Ammon's horn (tissue), 1 donor: ENCODE measurements at regions not wholly inside any gene's neighbourhood (a gene's known extent, or its start where the extent isn't known, plus 50 kb on each side); places are given as distances from the start of the nearest gene placed in this dataset.

Experiments
- DNase-seq: peaks from one replicate; pipeline ENCODE4 v3.0.0-alpha.2; 2016; ENCODE audit warnings: low spot score

- no peak for DNase-seq
These were observed 283.2 kb upstream of the SLC10A2 start for GRCh38 chr13:103349211-103349980.

DNA sequence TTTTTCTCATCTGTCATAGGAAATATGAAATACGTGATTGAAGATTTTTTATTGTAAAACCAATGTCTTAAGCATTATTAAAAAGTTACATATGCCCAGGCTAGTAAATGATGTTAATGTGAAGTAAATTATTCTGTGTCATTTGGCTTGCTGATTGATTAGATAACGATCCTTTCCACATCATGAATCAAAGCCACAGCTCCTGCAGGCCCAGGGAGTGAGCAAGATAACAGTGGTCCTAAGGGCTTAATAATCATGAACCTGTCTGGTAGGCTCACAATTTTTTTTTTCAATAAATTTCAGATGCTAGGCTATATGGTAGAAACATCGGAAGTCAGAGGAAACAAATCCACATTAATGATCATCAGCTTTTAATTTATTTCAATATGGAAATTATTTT lies 269.0 kb upstream of the SLC10A2 start:
- no peak for DNase-seq

- DNase-seq = no peak
These were observed 265.7 kb upstream of the SLC10A2 start for GRCh38 chr13:103331924-103332323.

- no peak for DNase-seq
These were observed 262.7 kb upstream of the SLC10A2 start for GRCh38 chr13:103328899-103329298.

DNA sequence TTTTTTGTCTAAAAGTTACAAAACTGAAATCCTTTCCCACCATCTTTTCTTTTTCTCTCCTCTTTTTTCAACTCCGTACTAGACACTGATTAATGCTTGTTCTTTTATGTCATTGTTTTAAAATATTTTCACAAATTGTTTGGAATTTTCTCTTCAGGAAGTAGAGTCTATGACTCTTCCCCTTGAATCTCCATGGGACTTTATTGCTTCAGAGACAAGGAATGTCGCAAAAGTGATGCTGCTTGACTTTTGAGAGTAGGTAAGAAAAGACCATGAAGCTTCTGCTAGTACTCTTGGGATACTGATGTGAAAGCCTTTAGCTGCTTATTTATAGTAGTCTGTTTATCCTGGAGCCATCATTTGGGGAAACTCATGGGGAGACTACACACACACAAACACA lies 260.1 kb upstream of the SLC10A2 start:
- DNase-seq = no peak

- DNase-seq = no peak
These were observed 259.5 kb upstream of the SLC10A2 start for GRCh38 chr13:103325672-103326071.

DNA sequence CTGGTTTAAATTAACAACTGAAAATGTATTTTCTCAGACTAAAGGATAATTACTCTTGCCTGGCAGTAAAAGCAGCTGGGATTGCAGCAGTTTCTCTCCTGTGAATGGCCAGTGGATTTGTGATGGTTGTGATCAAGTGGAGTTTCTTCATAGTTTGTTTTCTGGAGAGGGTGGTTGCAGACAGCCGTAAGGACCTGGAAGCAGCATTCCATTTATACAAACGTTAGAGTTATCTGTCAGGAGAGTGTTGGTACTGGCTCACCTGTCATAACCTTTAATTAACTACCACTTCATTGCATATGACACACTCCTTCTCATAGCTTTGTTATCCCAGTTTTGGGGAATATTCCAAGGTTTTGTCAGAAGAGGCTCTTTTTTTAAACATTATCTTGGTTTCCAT lies 258.4 kb upstream of the SLC10A2 start:
- DNase-seq = no peak

DNA sequence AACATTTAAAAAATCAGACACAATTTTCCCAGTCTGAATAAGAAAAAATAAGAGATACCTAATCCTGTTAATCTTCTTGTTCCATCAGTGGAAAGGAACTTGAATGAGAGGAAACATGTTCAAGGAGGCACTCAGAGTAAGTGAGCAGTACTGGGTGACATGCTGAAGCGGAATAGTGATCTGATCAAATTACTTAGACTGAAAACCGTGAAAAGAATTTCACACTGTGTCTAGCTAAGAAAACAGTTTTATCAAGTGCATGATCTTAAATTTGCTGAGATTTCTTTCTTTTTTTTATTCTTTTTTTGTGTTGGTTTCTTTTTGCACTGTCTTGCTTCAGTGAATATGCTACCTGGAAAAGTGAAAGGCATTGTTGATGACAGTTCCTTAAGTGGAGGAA lies 249.5 kb upstream of the SLC10A2 start:
- DNase-seq = no peak

GRCh38 chr13:103312467-103312866 lies 246.2 kb upstream of the SLC10A2 start:
- DNase-seq = no peak

DNA sequence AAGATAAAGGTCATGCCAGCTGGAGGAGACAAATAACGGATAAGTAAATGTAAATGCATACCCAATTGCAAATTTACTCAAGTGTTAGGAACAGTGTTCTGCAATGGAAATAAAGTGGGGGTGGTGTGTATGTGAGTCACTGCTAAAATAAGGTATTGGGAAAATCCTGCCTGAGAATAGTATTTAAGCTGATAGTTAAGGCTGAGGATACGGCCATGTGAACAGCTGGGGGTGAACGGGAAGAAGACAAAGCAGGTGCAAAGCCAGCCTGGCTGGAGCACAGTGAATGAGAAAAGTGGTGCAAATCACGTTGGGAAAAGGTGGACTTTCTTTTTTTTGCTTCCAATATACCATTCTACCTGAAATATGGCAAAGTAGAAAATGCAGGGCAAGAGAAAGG lies 242.4 kb upstream of the SLC10A2 start:
- DNase-seq = no peak

DNA sequence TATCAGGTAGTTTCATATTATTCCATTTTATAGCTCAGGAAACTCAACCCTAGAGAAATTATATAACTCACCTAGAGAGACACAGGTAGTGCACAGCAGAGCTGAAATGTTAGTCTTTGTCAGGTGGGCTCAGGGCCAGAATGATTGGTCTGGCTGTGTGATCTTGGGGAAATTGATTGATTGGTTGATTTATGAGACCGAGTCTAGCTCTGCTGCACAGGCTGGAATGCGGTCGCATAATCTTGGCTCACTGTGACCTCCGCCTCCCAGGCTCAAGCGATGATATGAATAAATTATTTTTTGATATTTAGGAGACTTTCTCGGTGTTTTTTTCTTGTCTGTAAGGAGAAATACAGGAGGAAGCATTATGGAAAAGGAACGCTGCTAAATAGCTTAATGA lies 239.9 kb upstream of the SLC10A2 start:
- no peak for DNase-seq

DNA sequence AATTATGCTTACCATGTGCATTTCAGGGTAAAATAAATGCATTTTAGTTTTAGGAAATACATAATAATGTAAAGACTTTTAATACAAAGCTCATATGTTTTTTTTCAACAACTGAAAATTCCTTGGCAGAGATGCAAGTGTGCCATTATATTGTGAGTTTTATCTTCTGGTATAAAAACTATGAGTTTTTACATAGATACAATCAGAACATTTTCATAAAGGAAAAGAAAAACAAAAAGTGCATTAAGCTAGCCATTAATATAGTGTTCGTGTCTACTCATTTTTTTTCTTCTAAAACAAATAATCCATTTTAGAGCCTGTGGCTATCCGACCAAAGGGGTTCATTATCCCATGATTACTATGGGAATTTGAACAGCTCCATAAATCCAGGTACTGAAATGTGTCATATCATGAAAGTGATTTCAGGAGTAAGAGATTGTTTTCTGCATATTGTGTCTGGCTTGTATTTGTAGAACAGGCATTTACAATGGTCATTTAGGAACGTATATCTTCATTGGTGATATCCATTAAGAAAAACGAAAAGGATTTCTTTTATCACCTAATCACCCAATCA lies 236.9 kb upstream of the SLC10A2 start:
- no peak for DNase-seq

DNA sequence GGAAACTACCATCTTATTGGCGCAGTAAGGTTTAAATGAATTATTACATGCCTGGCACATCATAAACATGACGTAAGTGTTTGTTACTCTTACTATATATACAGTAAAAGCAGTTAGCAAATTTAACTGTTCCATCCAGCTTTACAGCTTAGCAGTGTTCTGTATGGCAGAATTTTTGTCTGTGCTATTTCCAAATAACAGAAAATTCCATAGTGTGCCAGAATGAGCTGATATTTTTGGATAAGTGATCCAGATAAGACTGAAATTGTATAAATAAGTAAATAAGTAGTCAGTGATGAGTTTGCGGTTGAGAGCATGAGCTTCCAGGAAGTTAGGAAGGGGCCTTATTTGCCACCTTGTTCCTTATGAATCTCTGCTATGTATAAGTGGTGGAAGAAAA lies 236.5 kb upstream of the SLC10A2 start:
- DNase-seq = no peak

GRCh38 chr13:103299079-103299478 lies 232.9 kb upstream of the SLC10A2 start:
- no peak for DNase-seq

DNA sequence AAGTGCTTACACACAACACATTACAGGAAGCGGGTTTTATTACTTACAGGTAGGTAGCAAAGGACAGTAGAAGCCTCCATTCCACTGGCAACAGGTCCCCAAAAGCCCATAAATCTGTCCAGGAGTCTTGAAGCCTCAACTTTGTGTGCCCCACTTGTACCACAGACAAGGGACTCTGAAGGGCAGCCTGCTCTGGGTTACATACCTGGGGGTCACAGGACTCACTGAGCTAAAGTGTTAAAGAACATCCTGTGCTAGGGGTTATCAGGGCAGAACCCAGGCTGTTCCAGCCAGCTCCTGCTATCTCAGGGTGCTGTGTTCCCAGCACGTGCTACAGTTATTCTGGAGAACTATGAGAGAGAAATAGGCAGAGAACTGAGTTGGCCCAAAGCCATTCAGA lies 230.9 kb upstream of the SLC10A2 start:
- DNase-seq = no peak

GRCh38 chr13:103291798-103292572 lies 225.8 kb upstream of the SLC10A2 start:
- DNase-seq = no peak

DNA sequence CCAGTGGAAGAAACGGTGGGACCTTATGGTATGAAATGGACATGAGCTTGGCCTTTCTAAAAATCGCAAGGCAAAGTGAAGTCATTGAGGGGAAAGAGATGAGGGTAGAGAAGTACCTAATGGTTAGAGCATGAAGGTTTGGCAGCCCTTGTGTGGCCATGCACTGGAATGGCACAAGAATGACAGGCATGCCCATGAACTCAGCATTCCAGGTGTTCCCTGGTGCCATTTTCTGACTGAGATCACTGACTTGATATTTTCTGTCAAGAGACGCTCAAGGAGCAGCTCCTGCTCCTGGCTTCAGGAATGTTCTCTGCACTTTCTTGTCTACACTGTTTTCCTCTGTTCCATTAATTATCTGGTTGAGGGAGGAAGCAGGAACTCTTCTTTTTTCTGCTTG lies 225.0 kb upstream of the SLC10A2 start:
- DNase-seq = no peak

GRCh38 chr13:103289681-103290080 lies 223.5 kb upstream of the SLC10A2 start:
- no peak for DNase-seq

DNA sequence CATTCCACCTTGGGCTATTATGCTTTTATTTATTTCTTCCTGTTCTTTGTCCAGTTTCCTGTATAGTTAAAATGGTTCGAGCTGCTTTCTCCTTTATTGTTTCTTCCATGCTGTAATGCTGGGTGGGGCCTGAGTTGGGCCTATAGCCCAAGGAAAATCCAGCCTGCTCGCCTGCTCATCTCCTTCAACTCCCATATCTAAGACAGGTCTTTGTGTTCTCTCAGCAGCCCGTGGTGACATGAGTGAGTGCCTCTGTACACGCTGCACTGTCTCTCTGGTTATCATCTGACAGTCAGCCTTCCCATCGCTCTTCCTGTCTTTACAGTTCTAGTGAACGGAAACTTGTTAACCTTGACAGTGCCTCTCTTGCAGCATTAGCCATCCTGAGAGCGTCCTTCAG lies 221.9 kb upstream of the SLC10A2 start:
- no peak for DNase-seq

DNA sequence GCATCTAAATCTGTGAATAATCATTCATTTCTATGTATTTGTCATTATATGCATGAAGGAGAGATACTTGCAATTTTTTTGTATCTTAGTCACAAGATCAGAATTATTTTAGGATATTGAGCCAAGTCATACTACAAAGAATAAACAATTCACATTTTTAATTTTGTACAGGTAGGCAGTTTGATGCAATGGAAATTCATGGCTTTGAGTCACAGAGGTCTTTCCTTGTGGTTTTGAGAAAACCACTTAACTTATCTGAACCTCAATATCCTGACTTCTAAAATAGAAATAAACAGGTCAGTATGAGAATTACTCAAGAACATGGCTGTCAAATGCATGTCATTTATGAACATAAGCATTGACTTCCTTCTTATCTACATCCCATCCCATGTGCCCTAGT lies 221.4 kb upstream of the SLC10A2 start:
- DNase-seq = no peak

DNA sequence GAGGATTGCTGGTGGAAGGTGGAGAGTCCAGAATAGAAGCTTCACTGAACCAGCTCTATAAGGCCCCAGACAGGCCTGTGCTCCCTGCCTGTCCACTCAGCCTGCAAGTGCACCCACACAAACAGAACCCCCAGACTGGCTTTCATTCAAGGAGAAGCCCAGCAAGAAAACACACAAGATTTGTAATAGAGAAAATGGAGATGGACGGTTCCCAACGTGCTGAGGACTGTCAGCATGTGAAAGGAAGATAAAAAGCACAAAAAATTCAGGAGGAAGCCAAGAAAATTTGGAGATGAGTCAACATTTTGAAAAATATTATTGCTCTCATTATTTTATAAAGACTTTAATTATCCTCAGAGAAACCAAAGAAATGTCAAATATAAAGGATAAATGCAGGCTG lies 218.2 kb upstream of the SLC10A2 start:
- DNase-seq = no peak

GRCh38 chr13:103283451-103283820 lies 217.2 kb upstream of the SLC10A2 start:
- DNase-seq = no peak
